ENCODE measurements at regions not wholly inside any gene's neighbourhood (a gene's known extent, or its start where the extent isn't known, plus 50 kb on each side); places are given as distances from the start of the nearest gene placed in this dataset.

- Histone ChIP-seq H3K9me3 (peaks cover 0 to 17% (median 2%) of the 10 kb centered on the region in 12 donors), H3K27ac (no peak overlapping the region), H3K36me3 (no peaks in the 10 kb centered on the region), H3K4me3 (no peak overlapping the region), H3K27me3 (no peaks in the 10 kb centered on the region), H3K4me1 (no peaks in the 10 kb centered on the region)
- no peak for ATAC-seq
- no peak for TF ChIP-seq CTCF (IDR thresholded peaks at IDR 0.05)
- TF ChIP-seq POLR2A (IDR thresholded peaks at IDR 0.05) = no peak
- 64 to 92% (median 80%) methylated on average over 2 of the region's 2 CpGs for WGBS, 4 donors
- DNase-seq = no peak
- intact Hi-C loops (cut with DNase I) = no loop called here
Measured at GRCh38 chr4:13184199-13184598, 299.9 kb downstream of the RAB28 start.

DNA sequence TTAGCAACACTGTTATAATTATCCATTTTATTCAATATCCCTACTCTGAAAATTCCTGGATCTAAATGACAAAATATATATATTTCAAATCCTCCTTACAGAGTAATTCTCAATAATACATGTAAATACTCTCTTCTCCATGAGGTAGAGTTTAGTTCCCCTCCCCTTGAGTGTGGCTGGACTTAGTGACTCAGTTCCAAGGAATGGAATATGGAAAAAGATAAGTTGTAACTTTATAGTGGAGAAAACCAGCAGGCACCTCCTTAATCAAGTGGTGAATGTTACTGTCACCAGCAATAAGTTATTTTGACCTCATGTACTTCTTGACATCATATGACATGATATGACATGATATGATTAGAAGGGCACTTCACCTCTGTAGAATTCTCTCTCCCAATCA, 302.0 kb downstream of the RAB28 start:
- Histone ChIP-seq H3K4me1 (no peaks in the 10 kb centered on the region), H3K36me3 (no peaks in the 10 kb centered on the region), H3K27me3 (no peaks in the 10 kb centered on the region), H3K9me3 (peaks cover 0 to 17% (median 2%) of the 10 kb centered on the region in 12 donors), H3K4me3 (no peak overlapping the region), H3K27ac (no peak overlapping the region)
- TF ChIP-seq POLR2A (IDR thresholded peaks at IDR 0.05) (no peak), CTCF (IDR thresholded peaks at IDR 0.05) (no peak)
- intact Hi-C loops (cut with DNase I) = no loop called here
- no peak for DNase-seq
- ATAC-seq = no peak

- Histone ChIP-seq H3K27me3 (no peaks in the 10 kb centered on the region), H3K4me3 (no peak overlapping the region), H3K27ac (no peak overlapping the region), H3K9me3 (peaks cover 0 to 17% (median 2%) of the 10 kb centered on the region in 12 donors), H3K36me3 (no peaks in the 10 kb centered on the region), H3K4me1 (peaks cover 0 to 4% (median 0%) of the 10 kb centered on the region in 12 donors)
- no peak for ATAC-seq
- intact Hi-C loops (cut with DNase I) = no loop called here
- TF ChIP-seq POLR2A (IDR thresholded peaks at IDR 0.05) = no peak
- no peak for TF ChIP-seq CTCF (IDR thresholded peaks at IDR 0.05)
- WGBS, 4 donors = 83 to 87% (median 85%) methylated on average over 4 of the region's 4 CpGs
- no peak for DNase-seq
Measured at GRCh38 chr4:13181681-13182080, 302.5 kb downstream of the RAB28 start.

DNA sequence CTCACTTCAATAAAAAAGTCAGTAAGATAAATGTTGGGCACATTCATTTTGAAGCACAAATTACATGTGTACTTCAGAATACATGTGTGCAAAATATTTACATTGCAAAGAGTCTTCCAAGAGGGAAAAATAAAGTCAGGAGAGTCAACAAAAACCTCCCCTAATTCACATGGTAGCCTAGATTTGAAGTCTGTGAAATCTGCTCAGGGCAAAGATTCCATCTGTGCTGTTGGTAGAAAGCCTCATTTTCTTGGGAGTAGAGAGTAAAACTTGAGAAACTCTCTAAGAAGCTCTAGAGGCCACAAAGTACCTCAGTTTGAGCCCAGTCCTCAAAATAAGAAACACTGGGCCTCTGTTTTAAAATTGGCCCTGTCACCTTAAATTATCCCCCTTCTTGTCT, 303.4 kb downstream of the RAB28 start:
- TF ChIP-seq POLR2A (IDR thresholded peaks at IDR 0.05) = no peak
- no peak for TF ChIP-seq CTCF (IDR thresholded peaks at IDR 0.05)
- ATAC-seq = no peak

More for the DNA sequence above, 303.4 kb downstream of the RAB28 start:
- no peak overlapping the region for H3K27ac ChIP-seq
- no peak for DNase-seq
- no peaks in the 10 kb centered on the region for H3K27me3 ChIP-seq
- no peak overlapping the region for H3K4me3 ChIP-seq
- H3K9me3 ChIP-seq = peaks cover 0 to 16% (median 2%) of the 10 kb centered on the region in 12 donors
- peaks cover 0 to 8% (median 0%) of the 10 kb centered on the region in 12 donors for H3K4me1 ChIP-seq
- intact Hi-C loops (cut with DNase I) = no loop called here
- no peaks in the 10 kb centered on the region for H3K36me3 ChIP-seq

All from heart left ventricle (tissue), 16 donors.